H9 (cell line): ENCODE measurements at regions not wholly inside any gene's neighbourhood (a gene's known extent, or its start where the extent isn't known, plus 50 kb on each side); places are given as distances from the start of the nearest gene placed in this dataset.

Experiments used
- DNase-seq: peaks from one replicate; pipeline ENCODE4 v3.0.0-alpha.2; 2017
- H2AFZ ChIP-seq: one replicate; pipeline ENCODE4 v1.6.1; 2013; ENCODE audit warnings: mild to moderate bottlenecking, low read length, control low read depth, moderate library complexity
- H2AK5ac ChIP-seq: 2 replicates; pipeline ENCODE4 v1.6.1; 2013; ENCODE audit warnings: low read length, control low read depth, mixed read lengths; ENCODE audit not compliant: insufficient read length
- H2BK120ac ChIP-seq: one replicate; pipeline ENCODE4 v1.6.1; 2013; ENCODE audit warnings: low read depth, mild to moderate bottlenecking, low read length, control low read depth, inconsistent platforms; ENCODE audit not compliant: poor library complexity, severe bottlenecking
- H2BK12ac ChIP-seq: 2 replicates; pipeline ENCODE4 v1.6.1; 2013; ENCODE audit warnings: low read length, control low read depth, mixed read lengths, low read depth; ENCODE audit not compliant: insufficient read length
- H2BK15ac ChIP-seq: 2 replicates; pipeline ENCODE4 v1.6.1; 2013; ENCODE audit warnings: low read depth, low read length, control low read depth
- H2BK20ac ChIP-seq: one replicate; pipeline ENCODE4 v1.6.1; 2013; ENCODE audit warnings: low read depth, mild to moderate bottlenecking, low read length, control low read depth, inconsistent platforms; ENCODE audit not compliant: poor library complexity, severe bottlenecking
- H2BK5ac ChIP-seq: 2 replicates; pipeline ENCODE4 v1.6.1; 2013; ENCODE audit warnings: low read length, control low read depth, mixed read lengths; ENCODE audit not compliant: insufficient read length
- H3K14ac ChIP-seq: 2 replicates; pipeline ENCODE4 v1.6.1; 2013; ENCODE audit warnings: low read length, control low read depth; ENCODE audit not compliant: insufficient read depth
- H3K18ac ChIP-seq: 2 replicates; pipeline ENCODE4 v1.6.1; 2013; ENCODE audit warnings: low read depth, mild to moderate bottlenecking, mixed read lengths, low read length, control low read depth; ENCODE audit not compliant: insufficient read length
- H3K23ac ChIP-seq: 2 replicates; pipeline ENCODE4 v1.6.1; 2013; ENCODE audit warnings: low read length, control low read depth, mixed read lengths, low read depth; ENCODE audit not compliant: insufficient read length
- H3K23me2 ChIP-seq: 2 replicates; pipeline ENCODE4 v1.6.1; 2013; ENCODE audit warnings: low read depth, mild to moderate bottlenecking, mixed read lengths, low read length, control low read depth; ENCODE audit not compliant: insufficient read length, poor library complexity, severe bottlenecking
- H3K27ac ChIP-seq: 2 replicates; pipeline ENCODE4 v1.5.1; 2013; ENCODE audit warnings: low read length, control low read depth, mixed read lengths, low read depth; ENCODE audit not compliant: insufficient read length
- H3K27me3 ChIP-seq: 2 replicates; pipeline ENCODE4 v1.6.1; 2013; ENCODE audit warnings: low read length, control low read depth, inconsistent platforms; ENCODE audit not compliant: insufficient read depth
- H3K4ac ChIP-seq: 2 replicates; pipeline ENCODE4 v1.6.1; 2013; ENCODE audit warnings: low read depth, mild to moderate bottlenecking, control low read depth, inconsistent platforms, low read length, moderate library complexity
- H3K4me1 ChIP-seq: 2 replicates; pipeline ENCODE4 v1.6.1; 2013; ENCODE audit warnings: low read length, control low read depth, inconsistent platforms; ENCODE audit not compliant: insufficient read depth
- H3K4me2 ChIP-seq: 2 replicates; pipeline ENCODE4 v1.6.1; 2013; ENCODE audit warnings: low read length, control low read depth, mixed read lengths; ENCODE audit not compliant: insufficient read length, insufficient read depth
- H3K56ac ChIP-seq: 2 replicates; pipeline ENCODE4 v1.6.1; 2013; ENCODE audit warnings: low read depth, mild to moderate bottlenecking, mixed read lengths, low read length, control low read depth; ENCODE audit not compliant: insufficient read length
- H3K79me1 ChIP-seq: 2 replicates; pipeline ENCODE4 v1.6.1; 2013; ENCODE audit warnings: low read depth, mild to moderate bottlenecking, moderate library complexity, low read length, control low read depth, inconsistent platforms; ENCODE audit not compliant: insufficient read depth, poor library complexity, severe bottlenecking
- H3K79me2 ChIP-seq: 2 replicates; pipeline ENCODE4 v1.6.1; 2013; ENCODE audit warnings: low read length, control low read depth, inconsistent platforms; ENCODE audit not compliant: insufficient read depth
- H3K9ac ChIP-seq: 2 replicates; pipeline ENCODE4 v1.6.1; 2013; ENCODE audit warnings: low read length, control low read depth, mixed read lengths; ENCODE audit not compliant: insufficient read length; ENCODE audit errors: extremely low read depth
- H3K9me3 ChIP-seq: one replicate; pipeline ENCODE4 v1.6.1; 2013; ENCODE audit warnings: low read depth, low read length, inconsistent platforms; ENCODE audit not compliant: control insufficient read depth
- H3T11ph ChIP-seq: one replicate; pipeline ENCODE4 v1.6.1; 2013; ENCODE audit warnings: mild to moderate bottlenecking, low read length, control low read depth, inconsistent platforms
- H4K20me1 ChIP-seq: one replicate; pipeline ENCODE4 v1.6.1; 2013; ENCODE audit not compliant: control insufficient read depth, insufficient read length, insufficient read depth
- H4K5ac ChIP-seq: 2 replicates; pipeline ENCODE4 v1.6.1; 2013; ENCODE audit warnings: low read depth, mild to moderate bottlenecking, mixed read lengths, low read length, control low read depth; ENCODE audit not compliant: insufficient read length
- H4K8ac ChIP-seq: replicated peaks from 2 replicates; pipeline ENCODE4 v1.6.1; 2013; ENCODE audit warnings: low read length, control low read depth, mixed read lengths, low read depth; ENCODE audit not compliant: insufficient read length
- H4K91ac ChIP-seq: 2 replicates; pipeline ENCODE4 v1.6.1; 2013; ENCODE audit warnings: low read depth, mild to moderate bottlenecking, moderate library complexity, mixed read lengths, low read length, control low read depth; ENCODE audit not compliant: insufficient read length
- H3K27ac Mint-ChIP-seq, 3 experiments: 2 replicates in 2 of 3; 3 replicates in 1 of 3; pipeline ENCODE4 v1.8.0; 2020 to 2021; ENCODE audit warnings: mixed read lengths in 3 of 3, mild to moderate bottlenecking in 1 of 3, moderate library complexity in 1 of 3
- H3K27me3 Mint-ChIP-seq: 2 replicates; pipeline ENCODE4 v1.8.0; 2021; ENCODE audit warnings: low read depth, mild to moderate bottlenecking, moderate library complexity, mixed read lengths
- H3K36me3 Mint-ChIP-seq, 3 experiments: 2 replicates in 2 of 3; 3 replicates in 1 of 3; pipeline ENCODE4 v1.8.0; 2020 to 2021; ENCODE audit warnings: low read depth in 3 of 3, mixed read lengths in 3 of 3; ENCODE audit not compliant: insufficient read depth in 1 of 3
- H3K4me1 Mint-ChIP-seq, 2 experiments: 2 replicates each; pipeline ENCODE4 v1.8.0; 2020; ENCODE audit warnings: mixed read lengths in 2 of 2
- H3K4me3 Mint-ChIP-seq, 2 experiments: 2 replicates in 1 of 2; 3 replicates in 1 of 2; pipeline ENCODE4 v1.8.0; 2020 to 2021; ENCODE audit warnings: mild to moderate bottlenecking in 2 of 2, mixed read lengths in 2 of 2, moderate library complexity in 1 of 2
- H3K9me3 Mint-ChIP-seq, 2 experiments: 2 replicates in 1 of 2; 3 replicates in 1 of 2; pipeline ENCODE4 v1.8.0; 2020; ENCODE audit warnings: mild to moderate bottlenecking in 2 of 2, mixed read lengths in 2 of 2, moderate library complexity in 1 of 2
- CTCF ChIP-seq: fragments of 200-600 bp; sonication (generic); conservative IDR thresholded peaks from 3 replicates; pipeline ENCODE4 v1.8.0; 2021; ENCODE audit warnings: antibody characterized with exemption, mild to moderate bottlenecking

- Mint-ChIP-seq H3K4me3 (no peak overlapping the region), H3K9me3 (peaks cover 6 to 10% of the 10 kb centered on the region in 2 experiments; a peak in 4 of 5 replicates), H3K27me3 (0 out of 2 replicates have a peak, but pooled peaks cover 1% of the 10 kb centered on the region), H3K27ac (peak overlapping the region in 1 of 3 experiments; percentile 72; a peak in 1 of 7 replicates), H3K4me1 (peaks cover 0 to under 1% of the 10 kb centered on the region in 2 experiments; a peak in 1 of 4 replicates), H3K36me3 (peaks cover 0 to 13% (median 3%) of the 10 kb centered on the region in 3 experiments; a peak in 4 of 7 replicates)
- Histone ChIP-seq H4K91ac (no peak overlapping the region), H3K9me3 (no peaks in the 10 kb centered on the region), H3K14ac (no peak overlapping the region), H3K9ac (no peak overlapping the region), H3K56ac (no peak overlapping the region), H3K79me2 (no peaks in the 10 kb centered on the region), H4K20me1 (no peaks in the 10 kb centered on the region), H2BK120ac (no peak overlapping the region), H3K4me2 (no peak overlapping the region), H2BK15ac (no peak overlapping the region), H2AK5ac (no peak overlapping the region), H3K79me1 (no peaks in the 10 kb centered on the region), H3K4me1 (no peaks in the 10 kb centered on the region), H2BK20ac (no peak overlapping the region), H3K4ac (no peak overlapping the region), H2BK5ac (no peak overlapping the region), H3K23me2 (no peaks in the 10 kb centered on the region), H3T11ph (no peak overlapping the region), H4K5ac (no peak overlapping the region), H3K23ac (no peak overlapping the region), H2BK12ac (no peak overlapping the region), H4K8ac (no peak overlapping the region), H3K27me3 (no peaks in the 10 kb centered on the region), H3K27ac (no peak overlapping the region), H3K18ac (no peak overlapping the region), H2AFZ (no peak overlapping the region)
- no peak for DNase-seq
- peak; percentile 58 for TF ChIP-seq CTCF
Measured at GRCh38 chrX:140149761-140150160, 184.4 kb upstream of the CXorf66 start.
